SK-N-SH (cell line): ENCODE measurements at regions not wholly inside any gene's neighbourhood (a gene's known extent, or its start where the extent isn't known, plus 50 kb on each side); places are given as distances from the start of the nearest gene placed in this dataset.

ENCODE experiments used
- EZH2phosphoT487 ChIP-seq: fragments of 200-600 bp; sonication (generic); IDR thresholded peaks from 2 replicates; pipeline ENCODE4 v1.6.1; 2017; ENCODE audit warnings: low read depth, mixed run types, mild to moderate bottlenecking, antibody characterized with exemption, moderate library complexity, borderline replicate concordance
- NRF1 ChIP-seq: IDR thresholded peaks from 2 replicates; pipeline ENCODE4 v1.6.1; 2012; ENCODE audit warnings: low read depth, mild to moderate bottlenecking, low read length
- TF ChIP-seq, protein P1 (sequence below): fragments of 200-600 bp; sonication (generic); IDR thresholded peaks from 2 replicates; pipeline ENCODE4 v1.6.1; 2017; ENCODE audit warnings: antibody characterized with exemption, mild to moderate bottlenecking, moderate library complexity

GRCh38 chr3:81876826-81877225 is 115.4 kb upstream of the GBE1 start:
- TF ChIP-seq NRF1 (no peak), EZH2phosphoT487 (no peak)
- TF ChIP-seq, protein P1, sequence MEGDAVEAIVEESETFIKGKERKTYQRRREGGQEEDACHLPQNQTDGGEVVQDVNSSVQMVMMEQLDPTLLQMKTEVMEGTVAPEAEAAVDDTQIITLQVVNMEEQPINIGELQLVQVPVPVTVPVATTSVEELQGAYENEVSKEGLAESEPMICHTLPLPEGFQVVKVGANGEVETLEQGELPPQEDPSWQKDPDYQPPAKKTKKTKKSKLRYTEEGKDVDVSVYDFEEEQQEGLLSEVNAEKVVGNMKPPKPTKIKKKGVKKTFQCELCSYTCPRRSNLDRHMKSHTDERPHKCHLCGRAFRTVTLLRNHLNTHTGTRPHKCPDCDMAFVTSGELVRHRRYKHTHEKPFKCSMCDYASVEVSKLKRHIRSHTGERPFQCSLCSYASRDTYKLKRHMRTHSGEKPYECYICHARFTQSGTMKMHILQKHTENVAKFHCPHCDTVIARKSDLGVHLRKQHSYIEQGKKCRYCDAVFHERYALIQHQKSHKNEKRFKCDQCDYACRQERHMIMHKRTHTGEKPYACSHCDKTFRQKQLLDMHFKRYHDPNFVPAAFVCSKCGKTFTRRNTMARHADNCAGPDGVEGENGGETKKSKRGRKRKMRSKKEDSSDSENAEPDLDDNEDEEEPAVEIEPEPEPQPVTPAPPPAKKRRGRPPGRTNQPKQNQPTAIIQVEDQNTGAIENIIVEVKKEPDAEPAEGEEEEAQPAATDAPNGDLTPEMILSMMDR: no peak
